A673 (cell line): ENCODE measurements at regions not wholly inside any gene's neighbourhood (a gene's known extent, or its start where the extent isn't known, plus 50 kb on each side); places are given as distances from the start of the nearest gene placed in this dataset.

Source experiments
- BruUV-seq: library from RNA; stranded (reverse); fragments of 400-500 nt; replicated peaks from 2 replicates; lab custom pipeline; 2021; lab: Mats Ljungman, UMichigan
- CTCF ChIA-PET: fragments of 300-600 bp; sonication (Branson Sonifier 250); formaldehyde crosslinking; loops from one replicate; lab custom pipeline; 2022; ENCODE audit warnings: antibody characterized with exemption; lab: Charles Lee
- POLR2A ChIA-PET: fragments of 300-600 bp; sonication (Branson Sonifier 250); formaldehyde crosslinking; loops from one replicate; lab custom pipeline; 2022; ENCODE audit warnings: antibody characterized with exemption; ENCODE audit not compliant: low non-redundant PET; lab: Charles Lee
- DNase-seq: peaks from one replicate; pipeline ENCODE4 v3.0.0-alpha.2; 2015; ENCODE audit warnings: low spot score
- H3K27ac ChIP-seq: fragments of 200-600 bp; sonication (generic); 2 replicates; pipeline ENCODE4 v1.5.1; 2016; ENCODE audit warnings: mixed run types, low read depth, mild to moderate bottlenecking, mixed read lengths, antibody characterized with exemption, low read length; ENCODE audit not compliant: poor library complexity, severe bottlenecking
- H3K27me3 ChIP-seq: fragments of 200-600 bp; sonication (generic); replicated peaks from 2 replicates; pipeline ENCODE4 v1.6.1; 2017; ENCODE audit warnings: mixed run types, low read depth, mild to moderate bottlenecking, mixed read lengths, antibody characterized with exemption, low read length; ENCODE audit not compliant: insufficient read depth, poor library complexity
- H3K36me3 ChIP-seq: fragments of 200-600 bp; sonication (generic); 2 replicates; pipeline ENCODE4 v1.6.1; 2016; ENCODE audit warnings: mixed run types, mild to moderate bottlenecking, mixed read lengths, antibody characterized with exemption, low read length; ENCODE audit not compliant: insufficient read depth, poor library complexity, severe bottlenecking
- H3K4me1 ChIP-seq: fragments of 200-600 bp; sonication (generic); 2 replicates; pipeline ENCODE4 v1.6.1; 2017; ENCODE audit warnings: mixed run types, mild to moderate bottlenecking, mixed read lengths, antibody characterized with exemption, low read length; ENCODE audit not compliant: insufficient read depth, poor library complexity, severe bottlenecking
- H3K4me3 ChIP-seq: fragments of 200-600 bp; sonication (generic); 2 replicates; pipeline ENCODE4 v1.5.1; 2016; ENCODE audit warnings: low read depth, mixed run types, mild to moderate bottlenecking, mixed read lengths, low read length; ENCODE audit not compliant: poor library complexity, severe bottlenecking
- H3K9me3 ChIP-seq: fragments of 200-600 bp; sonication (generic); 2 replicates; pipeline ENCODE4 v1.6.1; 2016; ENCODE audit warnings: mixed run types, low read depth, mild to moderate bottlenecking, mixed read lengths, antibody characterized with exemption, low read length; ENCODE audit not compliant: poor library complexity, severe bottlenecking
- EZH2 ChIP-seq: fragments of 200-600 bp; sonication (generic); IDR thresholded peaks from 2 replicates; pipeline ENCODE4 v1.6.1; 2017; ENCODE audit warnings: borderline replicate concordance, low read depth, mild to moderate bottlenecking, mixed read lengths, antibody characterized with exemption, low read length; ENCODE audit not compliant: poor library complexity, severe bottlenecking
- intact Hi-C: fragments of 100-400 bp; cut with micrococcal nuclease; formaldehyde crosslinking; loops from one replicate; pipeline ENCODE4 v1.10.0; 2022; ENCODE audit not compliant: unreplicated experiment
- TF ChIP-seq, protein P1 (sequence below): fragments of 300-800, 200-600 bp; sonication (generic); conservative IDR thresholded peaks from 2 replicates; pipeline ENCODE4 v1.5.1; 2017; ENCODE audit warnings: low read depth, mild to moderate bottlenecking, antibody characterized with exemption, low read length, moderate library complexity, mixed read lengths

DNA sequence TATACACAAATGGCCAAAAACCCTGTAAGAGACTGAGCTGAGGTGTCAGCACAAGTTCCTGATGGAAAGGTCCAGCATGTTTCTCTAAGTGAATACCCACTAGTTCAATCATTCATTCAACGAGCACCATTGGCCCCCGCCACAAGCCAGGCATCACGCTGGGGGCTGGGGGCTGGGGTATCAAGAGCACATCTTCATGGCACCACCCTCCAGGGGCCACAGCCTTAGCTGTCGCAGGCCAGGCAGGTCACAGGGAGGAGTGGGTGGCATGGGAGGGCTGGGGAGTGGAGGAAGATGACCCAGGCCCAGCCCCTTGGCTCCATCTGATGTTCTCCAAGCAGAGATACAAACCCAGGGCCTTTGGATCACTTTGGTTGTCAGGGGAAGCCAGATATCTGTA lies 97.9 kb downstream of the ACKR3 start:
- ChIA-PET POLR2A (no interaction called here), CTCF (no interaction called here)
- Histone ChIP-seq H3K9me3 (no peaks in the 10 kb centered on the region), H3K4me1 (no peaks in the 10 kb centered on the region), H3K36me3 (no peaks in the 10 kb centered on the region), H3K27ac (no peak overlapping the region), H3K4me3 (no peak overlapping the region), H3K27me3 (peaks cover 16% of the 10 kb centered on the region)
- intact Hi-C loops = no loop called here
- no peak for TF ChIP-seq EZH2
- TF ChIP-seq, protein P1, sequence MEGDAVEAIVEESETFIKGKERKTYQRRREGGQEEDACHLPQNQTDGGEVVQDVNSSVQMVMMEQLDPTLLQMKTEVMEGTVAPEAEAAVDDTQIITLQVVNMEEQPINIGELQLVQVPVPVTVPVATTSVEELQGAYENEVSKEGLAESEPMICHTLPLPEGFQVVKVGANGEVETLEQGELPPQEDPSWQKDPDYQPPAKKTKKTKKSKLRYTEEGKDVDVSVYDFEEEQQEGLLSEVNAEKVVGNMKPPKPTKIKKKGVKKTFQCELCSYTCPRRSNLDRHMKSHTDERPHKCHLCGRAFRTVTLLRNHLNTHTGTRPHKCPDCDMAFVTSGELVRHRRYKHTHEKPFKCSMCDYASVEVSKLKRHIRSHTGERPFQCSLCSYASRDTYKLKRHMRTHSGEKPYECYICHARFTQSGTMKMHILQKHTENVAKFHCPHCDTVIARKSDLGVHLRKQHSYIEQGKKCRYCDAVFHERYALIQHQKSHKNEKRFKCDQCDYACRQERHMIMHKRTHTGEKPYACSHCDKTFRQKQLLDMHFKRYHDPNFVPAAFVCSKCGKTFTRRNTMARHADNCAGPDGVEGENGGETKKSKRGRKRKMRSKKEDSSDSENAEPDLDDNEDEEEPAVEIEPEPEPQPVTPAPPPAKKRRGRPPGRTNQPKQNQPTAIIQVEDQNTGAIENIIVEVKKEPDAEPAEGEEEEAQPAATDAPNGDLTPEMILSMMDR = no peak
- no peak for DNase-seq
- no TSS peak for BruUV-seq

DNA sequence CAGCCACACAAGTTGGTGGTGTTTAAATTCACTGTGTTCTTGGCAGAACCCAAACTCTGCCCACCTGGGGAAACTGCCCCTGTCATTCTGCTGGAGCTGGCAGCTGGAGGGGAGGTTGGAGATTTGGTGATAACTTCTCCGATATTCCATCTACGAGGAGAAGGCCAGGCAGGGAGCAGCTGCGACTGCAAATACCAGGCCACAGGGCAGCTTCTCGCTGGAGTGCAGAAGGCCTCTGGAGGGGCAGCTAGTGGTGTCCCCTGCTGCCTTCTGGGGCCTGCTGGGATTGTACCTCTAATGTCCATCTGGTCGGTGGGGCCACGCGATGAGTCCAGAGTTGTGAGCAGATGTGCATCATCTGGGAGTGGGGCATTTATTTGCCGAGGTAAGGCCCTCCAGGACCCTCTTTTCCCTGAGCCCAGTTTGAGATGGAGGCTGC lies 98.9 kb downstream of the ACKR3 start:
- Histone ChIP-seq H3K4me1 (no peaks in the 10 kb centered on the region), H3K9me3 (no peaks in the 10 kb centered on the region), H3K27me3 (peaks cover 6% of the 10 kb centered on the region), H3K36me3 (no peaks in the 10 kb centered on the region), H3K4me3 (no peak overlapping the region), H3K27ac (no peak overlapping the region)
- no TSS peak for BruUV-seq
- ChIA-PET POLR2A (no interaction called here), CTCF (no interaction called here)
- intact Hi-C loops = no loop called here
- no peak for DNase-seq
- no peak for TF ChIP-seq EZH2

GRCh38 chr2:236670235-236670620 lies 100.6 kb downstream of the ACKR3 start:
- Histone ChIP-seq H3K36me3 (no peaks in the 10 kb centered on the region), H3K9me3 (no peaks in the 10 kb centered on the region), H3K4me1 (no peaks in the 10 kb centered on the region), H3K4me3 (no peak overlapping the region), H3K27me3 (peaks cover 3% of the 10 kb centered on the region), H3K27ac (no peak overlapping the region)
- DNase-seq = no peak
- TF ChIP-seq, protein P1 = no peak
- no peak for TF ChIP-seq EZH2
- ChIA-PET CTCF (no interaction called here), POLR2A (no interaction called here)
- intact Hi-C loops = no loop called here
- no TSS peak for BruUV-seq

DNA sequence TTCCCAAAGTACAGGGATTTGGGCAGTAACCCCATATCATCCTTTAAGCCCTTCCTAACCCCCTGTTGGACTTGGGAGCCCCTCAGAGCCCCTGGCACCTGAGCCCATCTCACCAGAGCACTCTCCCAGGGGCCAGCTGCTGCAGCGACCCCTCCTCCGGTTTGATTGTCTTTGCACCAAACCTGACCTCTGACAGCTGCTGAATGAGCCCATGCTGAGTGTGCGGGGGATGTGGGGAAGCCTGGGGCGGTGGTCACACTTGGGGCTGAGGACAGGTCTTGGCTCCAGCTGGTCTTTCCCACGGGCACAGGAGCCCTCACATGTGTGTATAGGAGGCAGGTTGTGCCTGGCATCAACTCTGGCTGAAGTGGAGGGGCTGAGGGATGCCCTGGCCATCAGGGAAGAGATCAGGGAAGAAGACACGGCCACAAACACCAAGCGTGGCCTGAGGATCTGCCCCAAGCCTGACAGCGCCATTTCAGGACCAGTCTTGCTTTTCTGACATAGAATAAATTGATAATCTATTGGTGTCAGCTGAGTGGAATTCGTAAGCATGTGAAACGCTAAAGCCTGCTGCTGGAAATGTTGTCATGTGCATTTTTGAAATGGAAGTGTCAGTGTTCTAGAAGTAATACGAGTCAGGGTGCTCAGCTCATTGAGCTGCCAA lies 102.4 kb downstream of the ACKR3 start:
- intact Hi-C loops = no loop called here
- ChIA-PET CTCF (no interaction called here), POLR2A (no interaction called here)
- no peaks in the 10 kb centered on the region for H3K9me3 ChIP-seq
- no peak overlapping the region for H3K27ac ChIP-seq
- no peak for TF ChIP-seq EZH2
- TF ChIP-seq, protein P1 = no peak
- H3K4me1 ChIP-seq = no peaks in the 10 kb centered on the region
- no TSS peak for BruUV-seq
- no peak for DNase-seq
- H3K27me3 ChIP-seq = peaks cover 5% of the 10 kb centered on the region
- no peak overlapping the region for H3K4me3 ChIP-seq
- no peaks in the 10 kb centered on the region for H3K36me3 ChIP-seq
